SK-N-SH (cell line): ENCODE measurements at regions not wholly inside any gene's neighbourhood (a gene's known extent, or its start where the extent isn't known, plus 50 kb on each side); places are given as distances from the start of the nearest gene placed in this dataset.

ENCODE experiments used
- CTCF ChIA-PET: fragments of 300-600, 350-600 bp; formaldehyde crosslinking; extraction: SDS; loops from one replicate; lab custom pipeline; 2021; lab: Yijun Ruan, JAX
- POLR2A ChIA-PET: fragments of 350-600 bp; sonication (Branson Sonifier 250); formaldehyde crosslinking; extraction: SDS; loops from one replicate; lab custom pipeline; 2020; ENCODE audit warnings: antibody characterized with exemption, inconsistent platforms; lab: Yijun Ruan, JAX
- DNase-seq: peaks from one replicate; pipeline ENCODE4 v3.0.0; 2012
- H2AFZ ChIP-seq: fragments of 200-600 bp; sonication (generic); 2 replicates; pipeline ENCODE4 v1.8.1; 2016; ENCODE audit warnings: antibody characterized with exemption, mild to moderate bottlenecking, low read depth
- H3F3A ChIP-seq: fragments of 200-600 bp; sonication (generic); replicated peaks from 2 replicates; pipeline ENCODE3; 2016; ENCODE audit warnings: antibody characterized with exemption, mild to moderate bottlenecking; ENCODE audit not compliant: insufficient read depth
- H3K27ac ChIP-seq, 2 experiments: fragments of 200-500 bp in 1 of 2; fragments of 200-600 bp in 1 of 2; sonication (Bioruptor generic) in 1 of 2; sonication (generic), shearing (Covaris generic) in 1 of 2; 2 replicates each; pipeline versions ENCODE4 v1.5.1 to v1.6.1; 2014 to 2016; ENCODE audit warnings: low read depth in 2 of 2, inconsistent platforms in 1 of 2, low read length in 1 of 2, mild to moderate bottlenecking in 1 of 2, mixed read lengths in 1 of 2
- H3K27me3 ChIP-seq: fragments of 200-600 bp; sonication (generic), shearing (Covaris generic); 2 replicates; pipeline ENCODE4 v1.6.1; 2016; ENCODE audit warnings: mixed run types; ENCODE audit not compliant: insufficient read depth
- H3K36me3 ChIP-seq, 2 experiments: fragments of 200-500 bp in 1 of 2; fragments of 200-600 bp in 1 of 2; sonication (Bioruptor generic) in 1 of 2; sonication (generic) in 1 of 2; replicated peaks in 1 of 2; 2 replicates each; pipeline versions ENCODE3 to v1.5.1; 2014 to 2016; ENCODE audit warnings: low read length in 1 of 2, mild to moderate bottlenecking in 1 of 2; ENCODE audit not compliant: insufficient read depth in 2 of 2, control insufficient read depth in 1 of 2
- H3K4me1 ChIP-seq, 2 experiments: fragments of 200-500 bp in 1 of 2; fragments of 200-600 bp in 1 of 2; sonication (Bioruptor generic) in 1 of 2; sonication (generic), shearing (Covaris generic) in 1 of 2; 2 replicates each; pipeline versions ENCODE4 v1.5.1 to v1.6.1; 2014 to 2016; ENCODE audit warnings: low read depth in 1 of 2, low read length in 1 of 2, mixed run types in 1 of 2; ENCODE audit not compliant: insufficient read depth in 2 of 2, control insufficient read depth in 1 of 2
- H3K4me2 ChIP-seq: fragments of 200-600 bp; sonication (generic), shearing (Covaris generic); 2 replicates; pipeline ENCODE4 v1.6.1; 2017; ENCODE audit warnings: mixed run types
- H3K4me3 ChIP-seq, 2 experiments: fragments of 200-500 bp in 1 of 2; fragments of 200-600 bp in 1 of 2; sonication (Bioruptor generic) in 1 of 2; sonication (generic), shearing (Covaris generic) in 1 of 2; 2 replicates each; pipeline versions ENCODE4 v1.5.1 to v1.8.1; 2014 to 2016; ENCODE audit warnings: low read depth in 2 of 2, inconsistent platforms in 1 of 2, low read length in 1 of 2, mild to moderate bottlenecking in 1 of 2, mixed read lengths in 1 of 2, moderate library complexity in 1 of 2
- H3K79me2 ChIP-seq: fragments of 200-600 bp; sonication (generic); 2 replicates; pipeline ENCODE4 v1.8.1; 2017; ENCODE audit warnings: mild to moderate bottlenecking; ENCODE audit not compliant: insufficient read depth
- H3K9ac ChIP-seq: fragments of 200-600 bp; sonication (generic); 2 replicates; pipeline ENCODE4 v1.6.1; 2017; ENCODE audit warnings: mixed run types
- H3K9me2 ChIP-seq: fragments of 200-600 bp; sonication (generic); 2 replicates; pipeline ENCODE4 v1.6.1; 2017; ENCODE audit warnings: mixed run types
- H3K9me3 ChIP-seq: fragments of 200-600 bp; sonication (generic); 2 replicates; pipeline ENCODE4 v1.6.1; 2017; ENCODE audit warnings: mixed run types, mild to moderate bottlenecking, moderate library complexity
- H4K20me1 ChIP-seq: fragments of 200-600 bp; sonication (generic); 2 replicates; pipeline ENCODE4 v1.6.1; 2017; ENCODE audit warnings: mild to moderate bottlenecking, mixed run types; ENCODE audit not compliant: insufficient read depth
- ELF1 ChIP-seq: IDR thresholded peaks from 2 replicates; pipeline ENCODE4 v1.4.0; 2012
- EZH2phosphoT487 ChIP-seq: fragments of 200-600 bp; sonication (generic); IDR thresholded peaks from 2 replicates; pipeline ENCODE4 v1.6.1; 2017; ENCODE audit warnings: low read depth, mixed run types, mild to moderate bottlenecking, antibody characterized with exemption, moderate library complexity, borderline replicate concordance
- GABPA ChIP-seq: IDR thresholded peaks from 2 replicates; pipeline ENCODE4 v1.4.0; 2012; ENCODE audit warnings: low read depth, mild to moderate bottlenecking
- GATA2 ChIP-seq: sonication (generic); formaldehyde crosslinking; IDR thresholded peaks from 2 replicates; pipeline ENCODE4 v1.5.0; 2020; ENCODE audit warnings: mild to moderate bottlenecking, missing genetic modification reagents
- JUND ChIP-seq: IDR thresholded peaks from 2 replicates; pipeline ENCODE4 v1.4.0; 2012
- MEF2A ChIP-seq: IDR thresholded peaks from 2 replicates; pipeline ENCODE4 v1.4.0; 2012; ENCODE audit warnings: low read depth, borderline replicate concordance
- MXI1 ChIP-seq: IDR thresholded peaks from 2 replicates; pipeline ENCODE4 v1.6.1; 2012; ENCODE audit warnings: mild to moderate bottlenecking, low read depth, low read length, improper control_type of control experiment
- POLR2AphosphoS5 ChIP-seq: IDR thresholded peaks from 2 replicates; pipeline ENCODE4 v1.6.1; 2012; ENCODE audit warnings: low read depth, low read length
- RAD21 ChIP-seq: IDR thresholded peaks from 2 replicates; pipeline ENCODE4 v1.6.1; 2012; ENCODE audit warnings: mild to moderate bottlenecking, low read length
- RXRA ChIP-seq: IDR thresholded peaks from 2 replicates; pipeline ENCODE4 v1.4.0; 2012; ENCODE audit warnings: low read depth, mild to moderate bottlenecking, borderline replicate concordance
- SIN3A ChIP-seq: IDR thresholded peaks from 2 replicates; pipeline ENCODE4 v1.6.1; 2012; ENCODE audit warnings: low read depth, mild to moderate bottlenecking, low read length, moderate library complexity, borderline replicate concordance
- SMC3 ChIP-seq: IDR thresholded peaks from 2 replicates; pipeline ENCODE4 v1.6.1; 2012; ENCODE audit warnings: low read depth, low read length, improper control_type of control experiment
- TAF1 ChIP-seq: IDR thresholded peaks from 2 replicates; pipeline ENCODE4 v1.6.1; 2012; ENCODE audit warnings: low read depth, mild to moderate bottlenecking, low read length, moderate library complexity, borderline replicate concordance
- TEAD4 ChIP-seq: IDR thresholded peaks from 2 replicates; pipeline ENCODE4 v1.4.0; 2012; ENCODE audit warnings: mild to moderate bottlenecking, borderline replicate concordance; ENCODE audit not compliant: insufficient read depth
- WGBS: methylation state at CpG from one replicate; pipeline ENCODE4 v1.1.6; 2017; ENCODE audit warnings: low lambda C conversion rate; 5-methylcytosine and 5-hydroxymethylcytosine counted together
- TF ChIP-seq, protein P1 (sequence below): fragments of 150-350 bp; IDR thresholded peaks from 2 replicates; pipeline ENCODE4 v1.6.1; 2016; ENCODE audit warnings: mild to moderate bottlenecking, low read depth, low read length
- TF ChIP-seq, protein P2 (sequence below): fragments of 200-600 bp; sonication (generic); IDR thresholded peaks from 2 replicates; pipeline ENCODE4 v1.6.1; 2017; ENCODE audit warnings: antibody characterized with exemption, mild to moderate bottlenecking, moderate library complexity
- TF ChIP-seq, protein P3 (sequence below): IDR thresholded peaks from 2 replicates; pipeline ENCODE4 v1.4.0; 2012; ENCODE audit warnings: low read depth, borderline replicate concordance
- TF ChIP-seq, protein P4 (sequence below): IDR thresholded peaks from 2 replicates; pipeline ENCODE4 v1.4.0; 2012; ENCODE audit warnings: low read depth
- TF ChIP-seq, protein P5 (sequence below): IDR thresholded peaks from 2 replicates; pipeline ENCODE4 v1.4.0; 2012; ENCODE audit warnings: low read depth, borderline replicate concordance

DNA sequence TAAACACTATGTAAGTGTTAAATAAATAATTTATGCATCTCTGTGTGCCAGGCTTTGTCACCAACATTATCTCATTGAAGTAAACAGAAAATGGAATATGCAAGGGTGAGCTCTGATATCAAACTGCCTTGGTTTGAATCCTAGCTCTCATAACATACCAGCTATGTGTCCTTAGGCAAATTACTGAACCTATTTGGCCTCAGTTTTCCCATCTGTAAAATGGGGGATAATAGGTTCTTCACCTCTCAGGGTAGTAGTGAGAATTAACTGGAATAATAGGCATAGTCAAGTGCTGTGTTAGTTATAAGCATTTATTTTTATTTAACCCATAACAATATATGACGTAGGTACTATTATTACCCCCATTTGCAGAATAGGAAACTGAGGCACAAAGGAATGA is 190.8 kb upstream of the SRRM4 start (continued):
- TF ChIP-seq, protein P1, sequence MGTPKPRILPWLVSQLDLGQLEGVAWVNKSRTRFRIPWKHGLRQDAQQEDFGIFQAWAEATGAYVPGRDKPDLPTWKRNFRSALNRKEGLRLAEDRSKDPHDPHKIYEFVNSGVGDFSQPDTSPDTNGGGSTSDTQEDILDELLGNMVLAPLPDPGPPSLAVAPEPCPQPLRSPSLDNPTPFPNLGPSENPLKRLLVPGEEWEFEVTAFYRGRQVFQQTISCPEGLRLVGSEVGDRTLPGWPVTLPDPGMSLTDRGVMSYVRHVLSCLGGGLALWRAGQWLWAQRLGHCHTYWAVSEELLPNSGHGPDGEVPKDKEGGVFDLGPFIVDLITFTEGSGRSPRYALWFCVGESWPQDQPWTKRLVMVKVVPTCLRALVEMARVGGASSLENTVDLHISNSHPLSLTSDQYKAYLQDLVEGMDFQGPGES, result no peak
- TF ChIP-seq GATA2 (CRISPR knock-in tag), result no peak
- TF ChIP-seq EZH2phosphoT487, result no peak
- TF ChIP-seq MEF2A, result no peak

DNA sequence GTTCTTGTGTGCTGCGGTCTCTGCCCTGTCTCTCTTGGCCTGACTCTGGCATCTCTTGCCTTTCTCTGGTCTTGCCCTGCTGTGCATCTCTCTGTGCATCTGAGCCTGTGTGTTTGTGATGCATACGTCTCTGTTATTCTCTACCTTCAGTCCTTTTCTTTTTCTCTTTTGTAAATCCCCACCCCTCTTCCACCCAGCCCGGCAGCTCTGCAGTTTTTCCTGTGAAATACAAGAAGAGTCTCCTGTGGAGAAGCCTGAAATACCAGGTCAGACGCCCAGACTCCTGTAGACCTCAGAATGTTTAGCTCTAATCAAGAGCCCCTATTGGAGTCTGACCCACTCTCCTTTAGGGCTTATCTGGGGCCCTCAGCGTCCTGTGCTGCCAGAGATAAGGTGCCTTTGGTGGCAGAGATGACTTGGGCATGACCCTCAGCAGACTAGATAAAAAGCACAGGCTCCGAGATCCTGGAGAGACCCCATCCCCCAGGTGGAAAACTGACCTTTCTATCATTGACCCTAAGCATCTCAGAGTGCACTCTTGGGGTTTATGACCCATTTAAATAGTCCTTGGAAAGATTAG is 167.5 kb upstream of the SRRM4 start:
- H3K27me3 ChIP-seq, result no peaks in the 10 kb centered on the region
- TF ChIP-seq, protein P2, sequence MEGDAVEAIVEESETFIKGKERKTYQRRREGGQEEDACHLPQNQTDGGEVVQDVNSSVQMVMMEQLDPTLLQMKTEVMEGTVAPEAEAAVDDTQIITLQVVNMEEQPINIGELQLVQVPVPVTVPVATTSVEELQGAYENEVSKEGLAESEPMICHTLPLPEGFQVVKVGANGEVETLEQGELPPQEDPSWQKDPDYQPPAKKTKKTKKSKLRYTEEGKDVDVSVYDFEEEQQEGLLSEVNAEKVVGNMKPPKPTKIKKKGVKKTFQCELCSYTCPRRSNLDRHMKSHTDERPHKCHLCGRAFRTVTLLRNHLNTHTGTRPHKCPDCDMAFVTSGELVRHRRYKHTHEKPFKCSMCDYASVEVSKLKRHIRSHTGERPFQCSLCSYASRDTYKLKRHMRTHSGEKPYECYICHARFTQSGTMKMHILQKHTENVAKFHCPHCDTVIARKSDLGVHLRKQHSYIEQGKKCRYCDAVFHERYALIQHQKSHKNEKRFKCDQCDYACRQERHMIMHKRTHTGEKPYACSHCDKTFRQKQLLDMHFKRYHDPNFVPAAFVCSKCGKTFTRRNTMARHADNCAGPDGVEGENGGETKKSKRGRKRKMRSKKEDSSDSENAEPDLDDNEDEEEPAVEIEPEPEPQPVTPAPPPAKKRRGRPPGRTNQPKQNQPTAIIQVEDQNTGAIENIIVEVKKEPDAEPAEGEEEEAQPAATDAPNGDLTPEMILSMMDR, result no peak
- TF ChIP-seq, protein P3, sequence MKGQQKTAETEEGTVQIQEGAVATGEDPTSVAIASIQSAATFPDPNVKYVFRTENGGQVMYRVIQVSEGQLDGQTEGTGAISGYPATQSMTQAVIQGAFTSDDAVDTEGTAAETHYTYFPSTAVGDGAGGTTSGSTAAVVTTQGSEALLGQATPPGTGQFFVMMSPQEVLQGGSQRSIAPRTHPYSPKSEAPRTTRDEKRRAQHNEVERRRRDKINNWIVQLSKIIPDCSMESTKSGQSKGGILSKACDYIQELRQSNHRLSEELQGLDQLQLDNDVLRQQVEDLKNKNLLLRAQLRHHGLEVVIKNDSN, result no peak
- TF ChIP-seq RXRA (no peak), TEAD4 (no peak), POLR2AphosphoS5 (no peak), GATA2 (CRISPR knock-in tag) (no peak), ELF1 (no peak), GABPA (no peak), RAD21 (no peak), TAF1 (no peak), EZH2phosphoT487 (no peak), MXI1 (no peak), SIN3A (no peak), JUND (no peak), SMC3 (no peak)
- TF ChIP-seq, protein P1, result no peak
- TF ChIP-seq, protein P4, sequence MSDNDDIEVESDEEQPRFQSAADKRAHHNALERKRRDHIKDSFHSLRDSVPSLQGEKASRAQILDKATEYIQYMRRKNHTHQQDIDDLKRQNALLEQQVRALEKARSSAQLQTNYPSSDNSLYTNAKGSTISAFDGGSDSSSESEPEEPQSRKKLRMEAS, result no peak
- TF ChIP-seq, protein P5, sequence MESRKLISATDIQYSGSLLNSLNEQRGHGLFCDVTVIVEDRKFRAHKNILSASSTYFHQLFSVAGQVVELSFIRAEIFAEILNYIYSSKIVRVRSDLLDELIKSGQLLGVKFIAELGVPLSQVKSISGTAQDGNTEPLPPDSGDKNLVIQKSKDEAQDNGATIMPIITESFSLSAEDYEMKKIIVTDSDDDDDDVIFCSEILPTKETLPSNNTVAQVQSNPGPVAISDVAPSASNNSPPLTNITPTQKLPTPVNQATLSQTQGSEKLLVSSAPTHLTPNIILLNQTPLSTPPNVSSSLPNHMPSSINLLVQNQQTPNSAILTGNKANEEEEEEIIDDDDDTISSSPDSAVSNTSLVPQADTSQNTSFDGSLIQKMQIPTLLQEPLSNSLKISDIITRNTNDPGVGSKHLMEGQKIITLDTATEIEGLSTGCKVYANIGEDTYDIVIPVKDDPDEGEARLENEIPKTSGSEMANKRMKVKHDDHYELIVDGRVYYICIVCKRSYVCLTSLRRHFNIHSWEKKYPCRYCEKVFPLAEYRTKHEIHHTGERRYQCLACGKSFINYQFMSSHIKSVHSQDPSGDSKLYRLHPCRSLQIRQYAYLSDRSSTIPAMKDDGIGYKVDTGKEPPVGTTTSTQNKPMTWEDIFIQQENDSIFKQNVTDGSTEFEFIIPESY, result no peak
- H3K9me2 ChIP-seq, result no peaks in the 10 kb centered on the region
- POLR2A ChIA-PET, result no interaction called here
- H3K79me2 ChIP-seq, result no peaks in the 10 kb centered on the region
- no peak overlapping the region for H3K9ac ChIP-seq
- H3K4me3 ChIP-seq, result no peak overlapping the region
- WGBS, result 11% methylated on average over 6 of the region's 6 CpGs
- no peaks in the 10 kb centered on the region for H3K36me3 ChIP-seq
- CTCF ChIA-PET, result no interaction called here
- no peaks in the 10 kb centered on the region for H3K9me3 ChIP-seq
- H4K20me1 ChIP-seq, result no peaks in the 10 kb centered on the region
- H3K4me2 ChIP-seq, result no peak overlapping the region
- H3F3A ChIP-seq, result no peaks in the 10 kb centered on the region
- H3K4me1 ChIP-seq, result no peaks in the 10 kb centered on the region; a peak in 1 of 4 replicates
- H2AFZ ChIP-seq, result no peak overlapping the region
- H3K27ac ChIP-seq, result no peak overlapping the region
- no peak for DNase-seq
